ENCODE measurements at regions not wholly inside any gene's neighbourhood (a gene's known extent, or its start where the extent isn't known, plus 50 kb on each side); places are given as distances from the start of the nearest gene placed in this dataset.
A peak's percentile ranks its signal among the peaks of the same experiment; 100 is the strongest.

DNA sequence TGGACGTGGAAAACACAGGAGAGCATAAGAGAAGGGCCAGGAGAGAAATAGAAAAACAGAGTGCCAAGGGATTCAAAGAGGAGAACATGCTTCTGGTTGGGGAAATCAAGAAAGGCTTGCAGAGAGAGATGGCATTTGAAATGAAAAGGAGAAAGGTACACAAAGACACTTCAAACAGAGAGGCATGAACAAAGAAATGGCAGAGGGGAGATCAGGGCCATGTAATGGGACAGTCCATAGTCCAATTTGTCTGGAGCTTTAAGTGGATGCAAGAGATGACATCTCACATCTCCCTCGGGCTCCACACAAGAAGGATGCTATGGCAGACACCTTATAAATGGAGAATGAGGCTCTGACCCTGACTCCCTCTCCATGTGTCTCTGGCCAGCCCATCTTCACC is 331.1 kb downstream of the MLLT3 start:
- no peak for DNase-seq (ENCODE audit: low read depth, low spot score)
- Mint-ChIP-seq H3K27ac (ENCODE audit: unreplicated experiment) (no peak overlapping the region), H3K36me3 (ENCODE audit: low read depth) (no peaks in the 10 kb centered on the region), H3K9me3 (peaks cover 13% of the 10 kb centered on the region), H3K4me1 (peaks cover 14% of the 10 kb centered on the region), H3K27me3 (ENCODE audit: low read depth) (no peaks in the 10 kb centered on the region), H3K4me3 (no peak overlapping the region)
- TF ChIP-seq, protein P1, sequence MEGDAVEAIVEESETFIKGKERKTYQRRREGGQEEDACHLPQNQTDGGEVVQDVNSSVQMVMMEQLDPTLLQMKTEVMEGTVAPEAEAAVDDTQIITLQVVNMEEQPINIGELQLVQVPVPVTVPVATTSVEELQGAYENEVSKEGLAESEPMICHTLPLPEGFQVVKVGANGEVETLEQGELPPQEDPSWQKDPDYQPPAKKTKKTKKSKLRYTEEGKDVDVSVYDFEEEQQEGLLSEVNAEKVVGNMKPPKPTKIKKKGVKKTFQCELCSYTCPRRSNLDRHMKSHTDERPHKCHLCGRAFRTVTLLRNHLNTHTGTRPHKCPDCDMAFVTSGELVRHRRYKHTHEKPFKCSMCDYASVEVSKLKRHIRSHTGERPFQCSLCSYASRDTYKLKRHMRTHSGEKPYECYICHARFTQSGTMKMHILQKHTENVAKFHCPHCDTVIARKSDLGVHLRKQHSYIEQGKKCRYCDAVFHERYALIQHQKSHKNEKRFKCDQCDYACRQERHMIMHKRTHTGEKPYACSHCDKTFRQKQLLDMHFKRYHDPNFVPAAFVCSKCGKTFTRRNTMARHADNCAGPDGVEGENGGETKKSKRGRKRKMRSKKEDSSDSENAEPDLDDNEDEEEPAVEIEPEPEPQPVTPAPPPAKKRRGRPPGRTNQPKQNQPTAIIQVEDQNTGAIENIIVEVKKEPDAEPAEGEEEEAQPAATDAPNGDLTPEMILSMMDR (conservative IDR thresholded peaks at IDR 0.05): no peak

DNA sequence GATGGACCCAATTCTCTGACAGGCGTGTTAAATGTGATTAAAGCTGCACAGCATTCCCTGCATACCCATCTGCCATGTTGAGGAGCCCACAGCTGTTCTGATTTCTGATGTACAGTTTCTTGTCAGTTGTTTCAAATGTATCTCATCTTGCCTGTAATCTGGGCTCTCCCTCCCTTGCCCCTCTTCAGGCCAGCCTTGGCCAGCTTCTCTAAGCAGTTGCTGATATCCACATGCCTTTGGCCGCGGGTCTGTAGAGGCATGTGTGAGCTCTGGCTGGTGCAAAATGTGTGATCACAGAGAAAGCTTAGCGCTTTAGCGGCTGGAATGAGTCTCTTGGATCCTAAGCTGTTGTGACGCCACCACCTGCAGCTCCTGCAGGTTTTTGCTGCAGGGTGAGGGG is 332.0 kb downstream of the MLLT3 start:
- H3K9me3 Mint-ChIP-seq: peaks cover 13% of the 10 kb centered on the region
- H3K4me3 Mint-ChIP-seq: no peak overlapping the region
- H3K27ac Mint-ChIP-seq (ENCODE audit: unreplicated experiment): peak overlapping the region; percentile 10
- H3K4me1 Mint-ChIP-seq: peaks cover 14% of the 10 kb centered on the region
- DNase-seq (ENCODE audit: low read depth, low spot score): no peak
- H3K27me3 Mint-ChIP-seq (ENCODE audit: low read depth): no peaks in the 10 kb centered on the region
- TF ChIP-seq, protein P1 (conservative IDR thresholded peaks at IDR 0.05): no peak
- no peaks in the 10 kb centered on the region for H3K36me3 Mint-ChIP-seq (ENCODE audit: low read depth)

DNA sequence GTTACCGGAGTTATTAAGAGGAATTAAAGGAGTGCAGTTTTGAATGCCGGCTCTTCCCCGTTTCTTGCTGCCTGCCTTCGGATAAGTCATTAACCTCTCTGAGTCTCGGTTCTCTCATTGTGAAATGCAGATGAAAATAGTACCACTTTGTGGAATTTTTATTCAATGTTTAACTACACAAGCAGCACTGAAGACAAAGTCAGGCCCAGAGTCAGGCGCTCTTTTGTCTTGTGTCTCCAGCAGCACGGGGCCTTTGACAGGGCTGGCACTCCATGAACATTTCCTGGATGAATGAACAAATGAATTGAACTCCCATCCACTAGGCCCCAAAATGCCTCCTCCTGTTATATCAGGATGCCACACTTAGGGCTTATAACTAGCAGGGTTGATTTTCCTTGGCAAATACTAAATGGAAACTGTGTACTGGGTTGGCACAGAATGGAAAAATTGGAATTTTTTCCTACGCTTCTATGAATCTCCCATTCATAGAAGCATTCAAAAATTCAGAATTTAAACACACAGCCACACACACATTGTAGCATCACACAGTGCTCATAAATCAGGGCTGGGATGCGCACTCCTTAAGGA is 332.8 kb downstream of the MLLT3 start:
- Mint-ChIP-seq H3K4me3 (no peak overlapping the region), H3K36me3 (ENCODE audit: low read depth) (no peaks in the 10 kb centered on the region), H3K27ac (ENCODE audit: unreplicated experiment) (peak overlapping the region; percentile 73), H3K9me3 (peaks cover 13% of the 10 kb centered on the region), H3K27me3 (ENCODE audit: low read depth) (no peaks in the 10 kb centered on the region), H3K4me1 (peaks cover 14% of the 10 kb centered on the region)
- TF ChIP-seq, protein P1 (conservative IDR thresholded peaks at IDR 0.05): no peak
- no peak for DNase-seq (ENCODE audit: low read depth, low spot score)

DNA sequence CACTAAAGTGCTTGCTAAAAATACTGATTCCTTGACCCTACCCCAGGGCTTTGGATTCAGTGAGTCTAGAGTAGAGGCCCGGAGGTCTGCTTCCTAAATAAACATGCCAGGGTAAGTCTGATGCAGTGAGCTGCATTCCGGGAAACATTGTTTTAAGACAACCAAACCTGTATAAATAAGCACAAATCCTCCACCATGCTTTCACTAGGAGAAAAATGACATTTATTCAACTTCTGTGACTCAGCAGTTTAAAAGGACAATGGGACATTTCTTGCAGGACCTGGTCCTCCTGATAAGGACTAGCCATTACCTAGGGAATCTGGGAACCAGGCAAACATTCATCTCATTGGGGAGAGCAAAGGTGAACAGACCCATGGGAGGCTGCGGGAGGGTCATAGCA is 335.3 kb downstream of the MLLT3 start:
- H3K36me3 Mint-ChIP-seq (ENCODE audit: low read depth): no peaks in the 10 kb centered on the region
- DNase-seq (ENCODE audit: low read depth, low spot score): no peak
- no peak overlapping the region for H3K27ac Mint-ChIP-seq (ENCODE audit: unreplicated experiment)
- no peaks in the 10 kb centered on the region for H3K27me3 Mint-ChIP-seq (ENCODE audit: low read depth)
- H3K4me3 Mint-ChIP-seq: no peak overlapping the region
- peaks cover 11% of the 10 kb centered on the region for H3K9me3 Mint-ChIP-seq
- peaks cover 14% of the 10 kb centered on the region for H3K4me1 Mint-ChIP-seq
- TF ChIP-seq, protein P1 (conservative IDR thresholded peaks at IDR 0.05): no peak

DNA sequence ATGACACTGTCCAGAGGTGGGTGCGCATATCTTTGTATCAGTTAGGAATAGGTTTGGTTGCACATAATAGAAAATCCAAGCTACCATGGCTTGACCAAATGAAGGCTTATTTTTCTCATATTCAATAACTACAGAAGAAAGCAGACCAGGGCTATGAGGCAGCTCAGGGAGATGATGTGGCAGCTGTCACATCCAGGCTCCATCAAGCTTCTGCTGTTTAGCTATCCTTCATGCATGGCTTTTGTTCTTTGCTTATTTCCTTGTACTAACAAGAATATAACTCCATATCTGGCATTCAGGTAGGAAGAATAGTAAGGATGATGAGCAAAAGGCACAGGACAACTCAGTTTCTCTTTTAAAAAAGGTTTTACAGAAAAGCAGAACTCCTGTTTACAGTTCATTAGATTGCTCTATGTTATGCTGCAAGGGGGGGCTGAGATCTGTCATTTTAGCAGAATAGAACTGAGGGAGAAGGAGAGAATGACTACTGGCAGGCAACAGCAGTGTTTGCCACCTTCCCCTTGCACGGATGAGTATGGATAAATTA is 336.1 kb downstream of the MLLT3 start:
- TF ChIP-seq, protein P1 (conservative IDR thresholded peaks at IDR 0.05): no peak
- H3K27me3 Mint-ChIP-seq (ENCODE audit: low read depth): no peaks in the 10 kb centered on the region
- DNase-seq (ENCODE audit: low read depth, low spot score): no peak
- peaks cover 14% of the 10 kb centered on the region for H3K4me1 Mint-ChIP-seq
- H3K36me3 Mint-ChIP-seq (ENCODE audit: low read depth): no peaks in the 10 kb centered on the region
- no peak overlapping the region for H3K27ac Mint-ChIP-seq (ENCODE audit: unreplicated experiment)
- no peak overlapping the region for H3K4me3 Mint-ChIP-seq
- H3K9me3 Mint-ChIP-seq: peaks cover 8% of the 10 kb centered on the region
